ENCODE measurements at regions not wholly inside any gene's neighbourhood (a gene's known extent, or its start where the extent isn't known, plus 50 kb on each side); places are given as distances from the start of the nearest gene placed in this dataset.

GRCh38 chrX:142040906-142041305, 137.2 kb downstream of the MAGEC1 start:
- Histone ChIP-seq H3K9ac (ENCODE audit: extremely low read depth, low read length, poor library complexity, severe bottlenecking) (no peak overlapping the region), H3K9me3 (ENCODE audit: control insufficient read depth, low read length) (no peaks in the 10 kb centered on the region), H3K36me3 (ENCODE audit: control insufficient read depth, insufficient read depth, low read length) (no peaks in the 10 kb centered on the region), H3K27ac (ENCODE audit: low read depth, low read length) (no peak overlapping the region), H3K4me3 (ENCODE audit: low read length) (no peak overlapping the region), H3K27me3 (ENCODE audit: control insufficient read depth, insufficient read depth, low read length, poor library complexity, severe bottlenecking) (no peaks in the 10 kb centered on the region), H3K4me1 (ENCODE audit: control insufficient read depth, insufficient read depth, low read length) (no peaks in the 10 kb centered on the region)
- Mint-ChIP-seq H3K27ac (no peak overlapping the region), H3K4me1 (no peaks in the 10 kb centered on the region), H3K9me3 (peaks cover 42% of the 10 kb centered on the region), H3K27me3 (ENCODE audit: insufficient read depth) (no peaks in the 10 kb centered on the region), H3K36me3 (ENCODE audit: low read depth) (no peaks in the 10 kb centered on the region), H3K4me3 (no peak overlapping the region)
- no peak for TF ChIP-seq CTCF (conservative IDR thresholded peaks at IDR 0.05)
- DNase-seq, result no peak
- WGBS, 2 experiments (ENCODE audit: insufficient coverage in 1 of 2, insufficient read length in 1 of 2), result 91% methylated on average over 6 of the region's 6 CpGs; no CpG with 5 or more reads in 1 of the 2 experiments

GRCh38 chrX:142036116-142036515, 132.4 kb downstream of the MAGEC1 start:
- no peaks in the 10 kb centered on the region for H3K4me1 Mint-ChIP-seq
- Histone ChIP-seq H3K27ac (ENCODE audit: low read depth, low read length) (no peak overlapping the region), H3K4me1 (ENCODE audit: control insufficient read depth, insufficient read depth, low read length) (no peaks in the 10 kb centered on the region), H3K9ac (ENCODE audit: extremely low read depth, low read length, poor library complexity, severe bottlenecking) (no peak overlapping the region), H3K4me3 (ENCODE audit: low read length) (no peak overlapping the region), H3K9me3 (ENCODE audit: control insufficient read depth, low read length) (no peaks in the 10 kb centered on the region), H3K36me3 (ENCODE audit: control insufficient read depth, insufficient read depth, low read length) (no peaks in the 10 kb centered on the region), H3K27me3 (ENCODE audit: control insufficient read depth, insufficient read depth, low read length, poor library complexity, severe bottlenecking) (no peaks in the 10 kb centered on the region)
- H3K27me3 Mint-ChIP-seq (ENCODE audit: insufficient read depth), result no peaks in the 10 kb centered on the region
- no peak for TF ChIP-seq CTCF (conservative IDR thresholded peaks at IDR 0.05)
- DNase-seq, result no peak
- H3K27ac Mint-ChIP-seq, result no peak overlapping the region
- H3K9me3 Mint-ChIP-seq, result peaks cover 52% of the 10 kb centered on the region
- no peaks in the 10 kb centered on the region for H3K36me3 Mint-ChIP-seq (ENCODE audit: low read depth)
- H3K4me3 Mint-ChIP-seq, result no peak overlapping the region

GRCh38 chrX:142005532-142005931, 101.8 kb downstream of the MAGEC1 start:
- no peak overlapping the region for H3K4me3 Mint-ChIP-seq
- no peak for TF ChIP-seq CTCF (conservative IDR thresholded peaks at IDR 0.05)
- no peaks in the 10 kb centered on the region for H3K36me3 Mint-ChIP-seq (ENCODE audit: low read depth)
- 100% methylated on average over 1 of the region's 1 CpG; no CpG with 5 or more reads in 1 of the 2 experiments for WGBS, 2 experiments (ENCODE audit: insufficient coverage in 1 of 2, insufficient read length in 1 of 2)
- no peaks in the 10 kb centered on the region for H3K27me3 Mint-ChIP-seq (ENCODE audit: insufficient read depth)
- no peak overlapping the region for H3K4me3 ChIP-seq (ENCODE audit: low read length)
- H3K9me3 ChIP-seq (ENCODE audit: control insufficient read depth, low read length), result no peaks in the 10 kb centered on the region
- no peak overlapping the region for H3K27ac ChIP-seq (ENCODE audit: low read depth, low read length)
- no peaks in the 10 kb centered on the region for H3K36me3 ChIP-seq (ENCODE audit: control insufficient read depth, insufficient read depth, low read length)
- H3K27ac Mint-ChIP-seq, result no peak overlapping the region
- no peaks in the 10 kb centered on the region for H3K4me1 Mint-ChIP-seq
- H3K9ac ChIP-seq (ENCODE audit: extremely low read depth, low read length, poor library complexity, severe bottlenecking), result no peak overlapping the region
- no peak for DNase-seq
- no peaks in the 10 kb centered on the region for H3K27me3 ChIP-seq (ENCODE audit: control insufficient read depth, insufficient read depth, low read length, poor library complexity, severe bottlenecking)
- no peaks in the 10 kb centered on the region for H3K4me1 ChIP-seq (ENCODE audit: control insufficient read depth, insufficient read depth, low read length)
- peaks cover 32% of the 10 kb centered on the region for H3K9me3 Mint-ChIP-seq
